Hepatocyte (in vitro differentiated cells): ENCODE measurements at regions not wholly inside any gene's neighbourhood (a gene's known extent, or its start where the extent isn't known, plus 50 kb on each side); places are given as distances from the start of the nearest gene placed in this dataset.

ENCODE experiments used
- DNase-seq: peaks from one replicate; pipeline ENCODE4 v3.0.0-alpha.2; 2016; ENCODE audit warnings: low spot score
- H2AFZ ChIP-seq: fragments of 200-600 bp; sonication (generic); 2 replicates; pipeline ENCODE4 v1.6.0; 2016; ENCODE audit warnings: antibody characterized with exemption, mild to moderate bottlenecking
- H3K27ac ChIP-seq: fragments of 200-600 bp; sonication (generic); 2 replicates; pipeline ENCODE4 v1.5.1; 2016; ENCODE audit warnings: mild to moderate bottlenecking
- H3K27me3 ChIP-seq: fragments of 200-600 bp; sonication (generic); 2 replicates; pipeline ENCODE4 v1.6.1; 2016
- H3K36me3 ChIP-seq: fragments of 200-600 bp; sonication (generic); replicated peaks from 2 replicates; pipeline ENCODE4 v1.5.1; 2016; ENCODE audit warnings: low read depth; ENCODE audit not compliant: insufficient read depth
- H3K4me1 ChIP-seq: fragments of 200-600 bp; sonication (generic); 2 replicates; pipeline ENCODE4 v1.5.1; 2016; ENCODE audit warnings: mild to moderate bottlenecking, moderate library complexity; ENCODE audit not compliant: insufficient read depth
- H3K4me2 ChIP-seq: fragments of 200-600 bp; sonication (generic); 2 replicates; pipeline ENCODE4 v1.6.0; 2016
- H3K4me3 ChIP-seq: fragments of 200-600 bp; sonication (generic); 2 replicates; pipeline ENCODE4 v1.5.1; 2016; ENCODE audit warnings: mild to moderate bottlenecking
- H3K79me2 ChIP-seq: fragments of 200-600 bp; sonication (generic); 2 replicates; pipeline ENCODE4 v1.6.0; 2017; ENCODE audit warnings: mild to moderate bottlenecking
- H3K9me2 ChIP-seq: fragments of 200-600 bp; sonication (generic); replicated peaks from 2 replicates; pipeline ENCODE4 v1.6.0; 2017; ENCODE audit warnings: mild to moderate bottlenecking; ENCODE audit not compliant: insufficient read depth
- H3K9me3 ChIP-seq: fragments of 200-600 bp; sonication (generic); 2 replicates; pipeline ENCODE4 v1.5.1; 2016; ENCODE audit warnings: low read depth, mild to moderate bottlenecking
- H4K20me1 ChIP-seq: fragments of 200-600 bp; sonication (generic); 2 replicates; pipeline ENCODE4 v1.6.0; 2016; ENCODE audit warnings: mild to moderate bottlenecking; ENCODE audit not compliant: insufficient read depth, poor library complexity, severe bottlenecking
- EZH2 ChIP-seq: fragments of 200-600 bp; sonication (generic); IDR thresholded peaks from 2 replicates; pipeline ENCODE4 v1.6.1; 2016; ENCODE audit warnings: antibody characterized with exemption, mild to moderate bottlenecking, borderline replicate concordance
- EZH2phosphoT487 ChIP-seq: fragments of 200-600 bp; sonication (generic); IDR thresholded peaks from one replicate; pipeline ENCODE4 v1.6.1; 2018; ENCODE audit warnings: antibody characterized with exemption, mild to moderate bottlenecking, low read depth, moderate library complexity; ENCODE audit not compliant: unreplicated experiment, severe bottlenecking
- WGBS: methylation state at CpG from one replicate; pipeline ENCODE4 v1.1.6; 2016; ENCODE audit warnings: low lambda C conversion rate; ENCODE audit errors: missing lambda C conversion rate; 5-methylcytosine and 5-hydroxymethylcytosine counted together
- TF ChIP-seq, protein P1 (sequence below): fragments of 200-600 bp; sonication (generic); IDR thresholded peaks from 2 replicates; pipeline ENCODE4 v1.5.1; 2016; ENCODE audit warnings: antibody characterized with exemption, mild to moderate bottlenecking; ENCODE audit not compliant: poor library complexity

DNA sequence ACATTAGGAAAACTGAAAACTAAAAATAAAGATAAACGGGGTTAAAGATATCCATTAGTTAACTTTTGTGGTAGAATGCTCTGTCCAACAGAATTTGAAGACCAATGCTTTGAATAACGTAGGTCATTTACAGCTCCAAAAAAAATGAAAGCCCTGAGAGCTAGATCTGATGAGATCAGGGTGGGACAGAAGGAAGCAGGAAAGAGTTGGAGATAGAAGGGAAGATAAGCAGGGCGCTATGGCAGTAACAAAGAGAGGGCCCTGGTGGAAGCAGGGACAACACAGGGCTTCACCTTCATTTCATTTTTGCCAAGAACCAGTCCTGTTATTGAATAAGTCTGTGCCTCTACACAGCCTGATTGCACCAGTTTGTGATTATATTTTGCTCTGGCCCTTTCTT lies 51.0 kb upstream of the RGS8 start:
- H3K27me3 ChIP-seq: no peaks in the 10 kb centered on the region
- H3K9me2 ChIP-seq: no peaks in the 10 kb centered on the region
- H3K4me1 ChIP-seq: no peaks in the 10 kb centered on the region
- TF ChIP-seq, protein P1, sequence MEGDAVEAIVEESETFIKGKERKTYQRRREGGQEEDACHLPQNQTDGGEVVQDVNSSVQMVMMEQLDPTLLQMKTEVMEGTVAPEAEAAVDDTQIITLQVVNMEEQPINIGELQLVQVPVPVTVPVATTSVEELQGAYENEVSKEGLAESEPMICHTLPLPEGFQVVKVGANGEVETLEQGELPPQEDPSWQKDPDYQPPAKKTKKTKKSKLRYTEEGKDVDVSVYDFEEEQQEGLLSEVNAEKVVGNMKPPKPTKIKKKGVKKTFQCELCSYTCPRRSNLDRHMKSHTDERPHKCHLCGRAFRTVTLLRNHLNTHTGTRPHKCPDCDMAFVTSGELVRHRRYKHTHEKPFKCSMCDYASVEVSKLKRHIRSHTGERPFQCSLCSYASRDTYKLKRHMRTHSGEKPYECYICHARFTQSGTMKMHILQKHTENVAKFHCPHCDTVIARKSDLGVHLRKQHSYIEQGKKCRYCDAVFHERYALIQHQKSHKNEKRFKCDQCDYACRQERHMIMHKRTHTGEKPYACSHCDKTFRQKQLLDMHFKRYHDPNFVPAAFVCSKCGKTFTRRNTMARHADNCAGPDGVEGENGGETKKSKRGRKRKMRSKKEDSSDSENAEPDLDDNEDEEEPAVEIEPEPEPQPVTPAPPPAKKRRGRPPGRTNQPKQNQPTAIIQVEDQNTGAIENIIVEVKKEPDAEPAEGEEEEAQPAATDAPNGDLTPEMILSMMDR: no peak
- TF ChIP-seq EZH2phosphoT487 (no peak), EZH2 (no peak)
- 69% methylated on average over 3 of the region's 3 CpGs for WGBS
- no peaks in the 10 kb centered on the region for H3K9me3 ChIP-seq
- DNase-seq: no peak
- no peaks in the 10 kb centered on the region for H3K79me2 ChIP-seq
- H3K4me2 ChIP-seq: no peak overlapping the region
- H3K4me3 ChIP-seq: no peak overlapping the region
- H3K36me3 ChIP-seq: no peaks in the 10 kb centered on the region
- H4K20me1 ChIP-seq: no peaks in the 10 kb centered on the region
- H3K27ac ChIP-seq: no peak overlapping the region
- H2AFZ ChIP-seq: no peak overlapping the region

DNA sequence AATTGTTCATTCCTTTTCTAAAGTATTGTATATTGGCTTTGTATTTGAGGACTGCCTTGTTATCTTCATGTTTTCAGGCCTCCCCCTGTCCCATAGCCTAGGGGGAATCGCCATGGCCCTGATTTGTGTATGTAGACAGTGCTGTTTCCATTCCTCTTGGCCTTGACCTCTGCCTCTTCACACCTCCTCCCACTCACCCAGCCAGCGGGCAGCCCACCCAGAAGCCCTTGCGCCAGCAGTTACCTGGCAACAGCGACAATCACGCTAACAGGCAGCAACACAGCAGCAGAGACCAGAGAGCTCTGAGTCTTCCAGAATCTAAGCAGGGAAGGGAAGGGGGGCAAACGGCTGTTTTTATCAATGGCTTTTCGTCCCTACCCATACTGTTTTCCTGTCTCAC lies 50.0 kb upstream of the NPL start:
- DNase-seq: peak; percentile 43
- 19% methylated on average over 7 of the region's 7 CpGs for WGBS
- Histone ChIP-seq H3K9me3 (no peaks in the 10 kb centered on the region), H3K9me2 (no peaks in the 10 kb centered on the region), H3K27ac (no peak overlapping the region), H3K79me2 (no peaks in the 10 kb centered on the region), H4K20me1 (no peaks in the 10 kb centered on the region), H3K4me3 (no peak overlapping the region), H3K4me2 (no peak overlapping the region), H3K27me3 (no peaks in the 10 kb centered on the region), H3K36me3 (no peaks in the 10 kb centered on the region), H3K4me1 (no peaks in the 10 kb centered on the region), H2AFZ (no peak overlapping the region)
- TF ChIP-seq EZH2phosphoT487 (no peak), EZH2 (no peak)
- TF ChIP-seq, protein P1: no peak
